NB4 (cell line): ENCODE measurements at regions not wholly inside any gene's neighbourhood (a gene's known extent, or its start where the extent isn't known, plus 50 kb on each side); places are given as distances from the start of the nearest gene placed in this dataset.

Experiments
- CTCF ChIP-seq: IDR thresholded peaks from one replicate; pipeline ENCODE4 v1.5.1; 2012; ENCODE audit warnings: low read depth, low read length
- MAX ChIP-seq: IDR thresholded peaks from 2 replicates; pipeline ENCODE4 v1.6.1; 2011; ENCODE audit warnings: low read depth, low read length
- MYC ChIP-seq: IDR thresholded peaks from 2 replicates; pipeline ENCODE4 v1.6.1; 2011; ENCODE audit warnings: low read depth, low read length
- POLR2A ChIP-seq: IDR thresholded peaks from 2 replicates; pipeline ENCODE4 v1.6.1; 2011; ENCODE audit warnings: mild to moderate bottlenecking; ENCODE audit not compliant: insufficient read length; ENCODE audit errors: extremely low read depth

- TF ChIP-seq CTCF (no peak), POLR2A (no peak), MAX (no peak), MYC (no peak)
Observed at GRCh38 chr6:23412770-23413169, 713.2 kb upstream of the NRSN1 start.
